ENCODE measurements at regions not wholly inside any gene's neighbourhood (a gene's known extent, or its start where the extent isn't known, plus 50 kb on each side); places are given as distances from the start of the nearest gene placed in this dataset.

DNA sequence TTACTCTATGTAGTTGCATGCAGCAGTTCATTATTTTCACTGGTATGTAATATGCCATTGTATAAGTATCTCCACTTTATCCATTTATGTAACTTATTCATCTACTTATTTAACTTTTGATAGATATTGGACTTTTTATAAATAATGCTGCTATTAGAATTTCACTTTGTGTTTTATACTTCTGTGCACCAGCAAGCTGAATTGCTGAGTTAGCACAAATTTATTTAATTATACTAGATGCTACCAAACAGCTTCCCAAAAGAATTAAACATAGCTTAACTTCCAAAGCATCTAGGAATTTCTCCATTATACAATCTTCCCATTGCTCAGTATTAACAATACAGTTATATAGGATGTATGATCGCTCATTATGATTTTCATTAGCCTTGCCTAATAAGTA, 308.0 kb upstream of the FKBP1C start:
- TF ChIP-seq, protein P1, sequence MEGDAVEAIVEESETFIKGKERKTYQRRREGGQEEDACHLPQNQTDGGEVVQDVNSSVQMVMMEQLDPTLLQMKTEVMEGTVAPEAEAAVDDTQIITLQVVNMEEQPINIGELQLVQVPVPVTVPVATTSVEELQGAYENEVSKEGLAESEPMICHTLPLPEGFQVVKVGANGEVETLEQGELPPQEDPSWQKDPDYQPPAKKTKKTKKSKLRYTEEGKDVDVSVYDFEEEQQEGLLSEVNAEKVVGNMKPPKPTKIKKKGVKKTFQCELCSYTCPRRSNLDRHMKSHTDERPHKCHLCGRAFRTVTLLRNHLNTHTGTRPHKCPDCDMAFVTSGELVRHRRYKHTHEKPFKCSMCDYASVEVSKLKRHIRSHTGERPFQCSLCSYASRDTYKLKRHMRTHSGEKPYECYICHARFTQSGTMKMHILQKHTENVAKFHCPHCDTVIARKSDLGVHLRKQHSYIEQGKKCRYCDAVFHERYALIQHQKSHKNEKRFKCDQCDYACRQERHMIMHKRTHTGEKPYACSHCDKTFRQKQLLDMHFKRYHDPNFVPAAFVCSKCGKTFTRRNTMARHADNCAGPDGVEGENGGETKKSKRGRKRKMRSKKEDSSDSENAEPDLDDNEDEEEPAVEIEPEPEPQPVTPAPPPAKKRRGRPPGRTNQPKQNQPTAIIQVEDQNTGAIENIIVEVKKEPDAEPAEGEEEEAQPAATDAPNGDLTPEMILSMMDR (IDR thresholded peaks at IDR 0.05; ENCODE audit: low read length): no peak
- TF ChIP-seq EZH2 (IDR thresholded peaks at IDR 0.05; ENCODE audit: borderline replicate concordance, low read length): no peak
